HAP-1 (cell line): ENCODE measurements at regions not wholly inside any gene's neighbourhood (a gene's known extent, or its start where the extent isn't known, plus 50 kb on each side); places are given as distances from the start of the nearest gene placed in this dataset.

Source experiments
- DNase-seq, 2 experiments: peaks; one replicate each; pipeline ENCODE4 v3.0.0-alpha.2; 2016 to 2020; ENCODE audit warnings: low spot score in 2 of 2
- H3K27me3 ChIP-seq: fragments of 250-450 bp; sonication (Bioruptor Pico); 2 replicates; pipeline ENCODE4 v1.5.1; 2020; ENCODE audit warnings: low read depth, mild to moderate bottlenecking, moderate library complexity
- H3K36me3 ChIP-seq: fragments of 250-450 bp; sonication (Bioruptor Pico); replicated peaks from 2 replicates; pipeline ENCODE4 v1.5.1; 2020; ENCODE audit warnings: mild to moderate bottlenecking
- H3K4me1 ChIP-seq: fragments of 250-450 bp; sonication (Bioruptor Pico); 2 replicates; pipeline ENCODE4 v1.5.1; 2020; ENCODE audit warnings: mild to moderate bottlenecking
- H3K4me3 ChIP-seq: fragments of 250-450 bp; sonication (Bioruptor Pico); 2 replicates; pipeline ENCODE4 v1.5.1; 2020; ENCODE audit warnings: mild to moderate bottlenecking, moderate library complexity
- H3K9me3 ChIP-seq: fragments of 250-450 bp; sonication (Bioruptor Pico); 2 replicates; pipeline ENCODE4 v1.5.1; 2020; ENCODE audit warnings: mild to moderate bottlenecking, moderate library complexity
- in situ Hi-C: fragments of 300-500 bp; cut with MboI; formaldehyde crosslinking; loops from 3 replicates; pipeline ENCODE4 v1.14.3; 2020; ENCODE audit warnings: low sequenced_read_pairs, inconsistent platforms, mixed read lengths

GRCh38 chr7:26506196-26506595 lies 214.5 kb downstream of the SNX10 start:
- no peaks in the 10 kb centered on the region for H3K9me3 ChIP-seq
- no peak overlapping the region for H3K4me3 ChIP-seq
- DNase-seq = no peak
- in situ Hi-C loops = loop anchor here (10.0 kb wide), 1 partner anchor 159 kb away; no protein-coding TSS in a partner anchor
- H3K27me3 ChIP-seq = peaks cover 6% of the 10 kb centered on the region
- H3K4me1 ChIP-seq = no peaks in the 10 kb centered on the region
- no peaks in the 10 kb centered on the region for H3K36me3 ChIP-seq

GRCh38 chr7:26507108-26507987 lies 215.7 kb downstream of the SNX10 start:
- Histone ChIP-seq H3K36me3 (no peaks in the 10 kb centered on the region), H3K4me1 (no peaks in the 10 kb centered on the region), H3K27me3 (peaks cover 4% of the 10 kb centered on the region), H3K4me3 (no peak overlapping the region), H3K9me3 (no peaks in the 10 kb centered on the region)
- no peak for DNase-seq
- in situ Hi-C loops = loop anchor here (10.0 kb wide), 1 partner anchor 157 kb away; no protein-coding TSS in a partner anchor

- Histone ChIP-seq H3K27me3 (peaks cover 4% of the 10 kb centered on the region; the same call in 1 of the 2 replicates), H3K4me1 (no peaks in the 10 kb centered on the region), H3K9me3 (no peaks in the 10 kb centered on the region), H3K36me3 (no peaks in the 10 kb centered on the region), H3K4me3 (no peak overlapping the region)
- in situ Hi-C loops = loop anchor here (10.0 kb wide), 1 partner anchor 156 kb away; no protein-coding TSS in a partner anchor
- no peak for DNase-seq
Measured at GRCh38 chr7:26508481-26508880, 216.8 kb downstream of the SNX10 start.

- H3K4me3 ChIP-seq = no peak overlapping the region
- in situ Hi-C loops = loop anchor here (10.0 kb wide), 1 partner anchor 156 kb away; no protein-coding TSS in a partner anchor
- H3K27me3 ChIP-seq = peaks cover 2% of the 10 kb centered on the region; the same call in 1 of the 2 replicates
- DNase-seq = peak; percentile 31
- no peaks in the 10 kb centered on the region for H3K9me3 ChIP-seq
- H3K36me3 ChIP-seq = no peaks in the 10 kb centered on the region
- H3K4me1 ChIP-seq = no peaks in the 10 kb centered on the region
Measured at GRCh38 chr7:26508917-26509316, 217.3 kb downstream of the SNX10 start.

GRCh38 chr7:26510231-26510957 lies 218.7 kb downstream of the SNX10 start:
- Histone ChIP-seq H3K36me3 (no peaks in the 10 kb centered on the region), H3K4me3 (no peak overlapping the region), H3K27me3 (peaks cover 3% of the 10 kb centered on the region; the same call in 1 of the 2 replicates), H3K4me1 (no peaks in the 10 kb centered on the region), H3K9me3 (no peaks in the 10 kb centered on the region)
- no peak for DNase-seq
- in situ Hi-C loops = no loop called here

- no peaks in the 10 kb centered on the region for H3K36me3 ChIP-seq
- H3K4me1 ChIP-seq = no peaks in the 10 kb centered on the region
- peaks cover 3% of the 10 kb centered on the region; the same call in 1 of the 2 replicates for H3K27me3 ChIP-seq
- no peaks in the 10 kb centered on the region for H3K9me3 ChIP-seq
- H3K4me3 ChIP-seq = no peak overlapping the region
- in situ Hi-C loops = no loop called here
- DNase-seq = no peak
Measured at GRCh38 chr7:26511866-26512265, 220.2 kb downstream of the SNX10 start.

- H3K4me1 ChIP-seq = no peaks in the 10 kb centered on the region
- peaks cover 3% of the 10 kb centered on the region; the same call in 1 of the 2 replicates for H3K27me3 ChIP-seq
- in situ Hi-C loops = no loop called here
- no peaks in the 10 kb centered on the region for H3K9me3 ChIP-seq
- H3K36me3 ChIP-seq = no peaks in the 10 kb centered on the region
- DNase-seq = no peak
- no peak overlapping the region for H3K4me3 ChIP-seq
Measured at GRCh38 chr7:26512737-26513136, 221.1 kb downstream of the SNX10 start.

- Histone ChIP-seq H3K4me3 (no peak overlapping the region), H3K9me3 (no peaks in the 10 kb centered on the region), H3K36me3 (no peaks in the 10 kb centered on the region), H3K4me1 (no peaks in the 10 kb centered on the region), H3K27me3 (peaks cover 3% of the 10 kb centered on the region; the same call in 1 of the 2 replicates)
- in situ Hi-C loops = no loop called here
- DNase-seq = no peak
Measured at GRCh38 chr7:26513948-26514347, 222.3 kb downstream of the SNX10 start.

GRCh38 chr7:26514633-26515032 lies 223.0 kb downstream of the SNX10 start:
- Histone ChIP-seq H3K27me3 (peaks cover 3% of the 10 kb centered on the region; the same call in 1 of the 2 replicates), H3K4me3 (no peak overlapping the region), H3K4me1 (no peaks in the 10 kb centered on the region), H3K36me3 (no peaks in the 10 kb centered on the region), H3K9me3 (no peaks in the 10 kb centered on the region)
- in situ Hi-C loops = no loop called here
- no peak for DNase-seq

- in situ Hi-C loops = no loop called here
- no peaks in the 10 kb centered on the region for H3K9me3 ChIP-seq
- no peaks in the 10 kb centered on the region for H3K4me1 ChIP-seq
- DNase-seq = no peak
- no peaks in the 10 kb centered on the region for H3K36me3 ChIP-seq
- H3K4me3 ChIP-seq = no peak overlapping the region
- peaks cover 3% of the 10 kb centered on the region; the same call in 1 of the 2 replicates for H3K27me3 ChIP-seq
Measured at GRCh38 chr7:26515314-26515842, 223.7 kb downstream of the SNX10 start.

- H3K4me3 ChIP-seq = no peak overlapping the region
- in situ Hi-C loops = no loop called here
- H3K36me3 ChIP-seq = no peaks in the 10 kb centered on the region
Measured at GRCh38 chr7:26520483-26520882, 228.8 kb downstream of the SNX10 start.

GRCh38 chr7:26522633-26523032 lies 231.0 kb downstream of the SNX10 start:
- Histone ChIP-seq H3K9me3 (0 out of 2 replicates have a peak, but pooled peaks cover 2% of the 10 kb centered on the region), H3K4me1 (no peaks in the 10 kb centered on the region), H3K4me3 (no peak overlapping the region), H3K27me3 (peaks cover 7% of the 10 kb centered on the region; the same call in 1 of the 2 replicates), H3K36me3 (no peaks in the 10 kb centered on the region)
- in situ Hi-C loops = no loop called here
- no peak for DNase-seq

More at GRCh38 chr7:26520483-26520882, 228.8 kb downstream of the SNX10 start:
- peaks cover 7% of the 10 kb centered on the region; the same call in 1 of the 2 replicates for H3K27me3 ChIP-seq
- DNase-seq = no peak
- H3K4me1 ChIP-seq = no peaks in the 10 kb centered on the region
- H3K9me3 ChIP-seq = 0 out of 2 replicates have a peak, but pooled peaks cover 2% of the 10 kb centered on the region

- Histone ChIP-seq H3K9me3 (0 out of 2 replicates have a peak, but pooled peaks cover 2% of the 10 kb centered on the region), H3K27me3 (peaks cover 20% of the 10 kb centered on the region), H3K36me3 (no peaks in the 10 kb centered on the region), H3K4me1 (no peaks in the 10 kb centered on the region), H3K4me3 (no peak overlapping the region)
- no peak for DNase-seq
- in situ Hi-C loops = no loop called here
Measured at GRCh38 chr7:26525398-26526264, 234.0 kb downstream of the SNX10 start.
